Stimulated activated CD8-positive, alpha-beta memory T cell treated with anti-CD3 and anti-CD28 coated beads, Interleukin-12 subunit alpha, Interleukin-12 subunit beta, amount 100 ng/mL, for 24 hours (primary cell): ENCODE measurements at regions not wholly inside any gene's neighbourhood (a gene's known extent, or its start where the extent isn't known, plus 50 kb on each side); places are given as distances from the start of the nearest gene placed in this dataset.

Source experiments
- DNase-seq: peaks from one replicate; pipeline ENCODE4 v3.0.0-alpha.2; 2020; ENCODE audit errors: extremely low read depth

- no peak for DNase-seq
These were observed 189.7 kb downstream of the BCAT1 start for GRCh38 chr12:24759155-24759554.

- DNase-seq, result no peak
These were observed 192.3 kb downstream of the BCAT1 start for GRCh38 chr12:24756479-24757024.

GRCh38 chr12:24754690-24755638 lies 193.9 kb downstream of the BCAT1 start:
- DNase-seq, result no peak

- DNase-seq, result no peak
These were observed 196.0 kb downstream of the BCAT1 start for GRCh38 chr12:24752763-24753462.

- DNase-seq, result no peak
These were observed 197.7 kb downstream of the BCAT1 start for GRCh38 chr12:24751181-24751580.

GRCh38 chr12:24750263-24750662 lies 198.6 kb downstream of the BCAT1 start:
- DNase-seq, result no peak

GRCh38 chr12:24749171-24749570 lies 199.7 kb downstream of the BCAT1 start:
- no peak for DNase-seq

- no peak for DNase-seq
These were observed 200.6 kb downstream of the BCAT1 start for GRCh38 chr12:24748326-24748725.

GRCh38 chr12:24746864-24747263 lies 202.0 kb downstream of the BCAT1 start:
- no peak for DNase-seq

GRCh38 chr12:24746006-24746671 lies 202.8 kb downstream of the BCAT1 start:
- DNase-seq, result no peak

- no peak for DNase-seq
These were observed 204.7 kb downstream of the BCAT1 start for GRCh38 chr12:24743941-24744793.

GRCh38 chr12:24742378-24742777 lies 206.5 kb downstream of the BCAT1 start:
- no peak for DNase-seq

- DNase-seq, result no peak
These were observed 207.7 kb downstream of the BCAT1 start for GRCh38 chr12:24741216-24741615.

GRCh38 chr12:24739106-24739779 lies 209.7 kb downstream of the BCAT1 start:
- DNase-seq, result no peak

GRCh38 chr12:24738441-24738840 lies 210.5 kb downstream of the BCAT1 start:
- no peak for DNase-seq

- DNase-seq, result no peak
These were observed 217.3 kb downstream of the BCAT1 start for GRCh38 chr12:24731596-24731995.

GRCh38 chr12:24730489-24730896 lies 218.4 kb downstream of the BCAT1 start:
- no peak for DNase-seq

GRCh38 chr12:24728826-24729225 lies 220.1 kb downstream of the BCAT1 start:
- DNase-seq, result no peak

GRCh38 chr12:24728366-24728765 lies 220.5 kb downstream of the BCAT1 start:
- DNase-seq, result no peak

- no peak for DNase-seq
These were observed 223.3 kb downstream of the BCAT1 start for GRCh38 chr12:24725616-24726015.

- DNase-seq, result no peak
These were observed 224.1 kb downstream of the BCAT1 start for GRCh38 chr12:24724814-24725213.
